ENCODE measurements at regions not wholly inside any gene's neighbourhood (a gene's known extent, or its start where the extent isn't known, plus 50 kb on each side); places are given as distances from the start of the nearest gene placed in this dataset.
"Not testable (repeated sequence)": the region's sequence is repeated elsewhere in the genome, so short reads cannot be mapped to it uniquely, and the experiment has no call there.

DNA sequence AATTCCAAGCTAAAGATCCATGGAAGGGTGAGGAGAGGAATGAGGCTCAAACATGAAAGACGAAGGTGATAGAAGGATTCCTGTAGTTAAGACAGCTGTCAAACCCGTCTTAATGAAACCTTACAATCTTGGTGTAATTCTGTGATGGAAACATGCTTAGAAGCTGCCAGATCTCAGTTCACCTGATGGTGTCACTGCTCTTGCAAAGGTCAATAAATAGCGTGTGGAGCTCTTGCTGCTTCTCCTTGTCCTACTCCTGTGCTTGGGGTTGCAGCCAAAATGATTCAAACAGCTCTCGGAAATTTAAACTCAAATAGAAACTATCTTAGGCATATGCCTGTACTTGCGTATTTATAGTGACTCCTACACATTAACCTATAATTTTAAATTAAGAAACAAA lies 1705.0 kb downstream of the OLFM4 start:
- Histone ChIP-seq H3K9me3 (ENCODE audit: control insufficient read depth, low read depth, low read length) (no peaks in the 10 kb centered on the region), H3K4me3 (ENCODE audit: low read length) (no peak overlapping the region), H3K27ac (ENCODE audit: low read length) (no peak overlapping the region), H3K4me1 (ENCODE audit: control insufficient read depth, low read depth, low read length) (peaks cover 5% of the 10 kb centered on the region), H3K36me3 (ENCODE audit: control insufficient read depth, low read depth, low read length) (no peaks in the 10 kb centered on the region), H3K9ac (ENCODE audit: low read length) (no peak overlapping the region), H3K27me3 (ENCODE audit: control insufficient read depth, insufficient read depth, low read length) (no peaks in the 10 kb centered on the region)

DNA sequence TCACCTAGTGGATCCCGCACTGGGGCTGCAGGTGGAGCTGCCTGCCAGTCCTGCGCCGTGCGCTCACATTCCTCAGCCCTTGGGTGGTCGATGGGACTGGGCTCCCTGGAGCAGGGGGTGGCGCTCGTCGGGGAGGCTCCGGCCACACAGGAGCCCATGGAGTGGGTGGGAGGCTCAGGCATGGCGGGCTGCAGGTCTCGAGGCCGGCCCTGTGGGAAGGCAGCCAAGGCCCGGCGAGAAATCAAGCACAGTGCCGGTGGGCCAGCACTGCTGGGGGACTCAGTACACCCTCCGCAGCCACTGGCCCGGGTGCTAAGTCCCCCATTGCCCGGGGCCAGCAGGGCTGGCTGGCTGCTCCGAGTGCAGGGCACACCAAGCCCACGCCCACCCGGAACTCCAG lies 1708.6 kb downstream of the OLFM4 start:
- H3K9ac ChIP-seq (ENCODE audit: low read length); H3K9me3 ChIP-seq (ENCODE audit: control insufficient read depth, low read depth, low read length); H3K27me3 ChIP-seq (ENCODE audit: control insufficient read depth, insufficient read depth, low read length); H3K36me3 ChIP-seq (ENCODE audit: control insufficient read depth, low read depth, low read length); H3K4me1 ChIP-seq (ENCODE audit: control insufficient read depth, low read depth, low read length); H3K4me3 ChIP-seq (ENCODE audit: low read length); H3K27ac ChIP-seq (ENCODE audit: low read length): not testable (repeated sequence)

DNA sequence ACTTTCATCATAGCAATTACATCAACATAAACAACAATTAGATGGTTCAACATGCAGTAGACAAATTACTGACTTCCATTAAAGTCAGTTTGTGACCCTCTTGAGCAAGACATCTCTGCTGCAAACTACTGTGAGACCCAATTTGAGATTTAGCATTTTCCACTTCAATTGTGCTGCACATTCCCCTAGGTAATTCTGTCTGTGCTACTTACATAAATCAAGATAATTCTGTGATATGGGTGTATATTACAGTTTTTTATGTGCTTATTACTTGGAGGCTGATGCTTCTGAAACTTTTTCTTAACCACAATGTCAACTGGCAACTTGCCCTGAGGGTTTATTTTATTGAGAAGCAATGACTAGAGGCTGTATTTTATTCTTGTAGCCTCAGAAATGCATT lies 1714.4 kb downstream of the OLFM4 start:
- Histone ChIP-seq H3K4me1 (ENCODE audit: control insufficient read depth, low read depth, low read length) (no peaks in the 10 kb centered on the region), H3K27me3 (ENCODE audit: control insufficient read depth, insufficient read depth, low read length) (no peaks in the 10 kb centered on the region), H3K9me3 (ENCODE audit: control insufficient read depth, low read depth, low read length) (no peaks in the 10 kb centered on the region), H3K9ac (ENCODE audit: low read length) (no peak overlapping the region), H3K36me3 (ENCODE audit: control insufficient read depth, low read depth, low read length) (no peaks in the 10 kb centered on the region), H3K4me3 (ENCODE audit: low read length) (no peak overlapping the region), H3K27ac (ENCODE audit: low read length) (no peak overlapping the region)

DNA sequence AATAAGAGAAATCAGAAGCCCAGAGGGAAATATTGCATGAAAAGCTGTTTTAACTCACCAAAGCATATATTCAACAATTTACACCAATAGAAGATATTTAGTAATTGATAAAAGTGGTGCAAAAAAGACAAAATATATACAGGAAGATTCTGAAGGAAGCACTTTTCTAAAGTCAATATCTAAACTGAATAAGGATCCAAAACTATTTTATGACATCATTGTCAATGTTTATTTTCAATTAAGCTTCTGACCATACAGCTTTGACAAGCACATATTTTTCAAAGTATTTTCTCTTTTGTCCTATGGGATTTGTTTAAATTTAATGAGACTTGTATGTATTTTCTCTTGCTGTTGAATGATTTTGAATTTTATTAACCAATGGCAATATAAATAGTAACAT lies 1716.1 kb downstream of the OLFM4 start:
- H3K27me3 ChIP-seq (ENCODE audit: control insufficient read depth, insufficient read depth, low read length): no peaks in the 10 kb centered on the region
- no peak overlapping the region for H3K4me3 ChIP-seq (ENCODE audit: low read length)
- no peak overlapping the region for H3K9ac ChIP-seq (ENCODE audit: low read length)
- H3K4me1 ChIP-seq (ENCODE audit: control insufficient read depth, low read depth, low read length): no peaks in the 10 kb centered on the region
- H3K9me3 ChIP-seq (ENCODE audit: control insufficient read depth, low read depth, low read length): no peaks in the 10 kb centered on the region
- H3K27ac ChIP-seq (ENCODE audit: low read length): no peak overlapping the region
- H3K36me3 ChIP-seq (ENCODE audit: control insufficient read depth, low read depth, low read length): no peaks in the 10 kb centered on the region

DNA sequence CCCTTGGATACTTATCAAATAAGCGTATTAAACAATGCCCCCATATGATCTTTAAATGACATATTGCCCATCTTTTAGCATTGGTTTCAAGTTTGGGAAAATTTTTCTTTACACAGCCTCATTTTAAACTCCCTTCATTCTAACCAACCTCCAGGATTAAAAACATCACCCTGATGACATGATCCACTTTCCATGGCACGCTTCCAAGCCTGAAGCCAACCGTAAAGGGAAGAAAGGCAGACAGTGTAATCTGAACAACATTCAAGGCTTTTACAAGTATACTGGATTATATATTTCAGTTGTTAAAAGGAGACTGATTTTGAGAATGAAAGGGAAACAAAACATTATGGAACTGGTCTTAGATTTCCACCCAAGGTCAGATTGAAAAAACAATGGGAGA lies 1721.9 kb downstream of the OLFM4 start:
- no peak overlapping the region for H3K4me3 ChIP-seq (ENCODE audit: low read length)
- H3K4me1 ChIP-seq (ENCODE audit: control insufficient read depth, low read depth, low read length): no peaks in the 10 kb centered on the region
- no peaks in the 10 kb centered on the region for H3K9me3 ChIP-seq (ENCODE audit: control insufficient read depth, low read depth, low read length)
- no peak overlapping the region for H3K27ac ChIP-seq (ENCODE audit: low read length)
- H3K27me3 ChIP-seq (ENCODE audit: control insufficient read depth, insufficient read depth, low read length): no peaks in the 10 kb centered on the region
- no peaks in the 10 kb centered on the region for H3K36me3 ChIP-seq (ENCODE audit: control insufficient read depth, low read depth, low read length)
- no peak overlapping the region for H3K9ac ChIP-seq (ENCODE audit: low read length)

DNA sequence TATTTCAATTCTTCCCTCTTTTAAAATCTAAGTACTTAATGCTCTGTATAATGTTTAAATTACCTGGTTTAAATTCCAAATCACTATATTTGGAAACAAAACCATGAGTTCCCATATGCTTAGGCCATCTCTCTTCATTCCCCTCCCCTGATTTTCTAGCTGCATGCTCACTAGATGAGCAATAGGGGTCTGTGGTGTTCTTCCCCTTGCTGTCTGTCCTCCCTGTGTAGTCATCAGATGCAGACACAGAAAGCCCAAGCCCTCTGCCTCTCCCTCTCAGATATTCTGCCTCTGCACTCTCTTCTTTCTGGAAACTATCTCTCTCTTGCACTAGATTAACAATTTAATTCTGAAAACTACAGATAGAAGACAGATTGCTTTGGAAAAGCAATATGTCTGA lies 1730.2 kb downstream of the OLFM4 start:
- Histone ChIP-seq H3K4me3 (ENCODE audit: low read length) (no peak overlapping the region), H3K4me1 (ENCODE audit: control insufficient read depth, low read depth, low read length) (no peaks in the 10 kb centered on the region), H3K9me3 (ENCODE audit: control insufficient read depth, low read depth, low read length) (no peaks in the 10 kb centered on the region), H3K36me3 (ENCODE audit: control insufficient read depth, low read depth, low read length) (no peaks in the 10 kb centered on the region), H3K9ac (ENCODE audit: low read length) (no peak overlapping the region), H3K27ac (ENCODE audit: low read length) (no peak overlapping the region), H3K27me3 (ENCODE audit: control insufficient read depth, insufficient read depth, low read length) (no peaks in the 10 kb centered on the region)

DNA sequence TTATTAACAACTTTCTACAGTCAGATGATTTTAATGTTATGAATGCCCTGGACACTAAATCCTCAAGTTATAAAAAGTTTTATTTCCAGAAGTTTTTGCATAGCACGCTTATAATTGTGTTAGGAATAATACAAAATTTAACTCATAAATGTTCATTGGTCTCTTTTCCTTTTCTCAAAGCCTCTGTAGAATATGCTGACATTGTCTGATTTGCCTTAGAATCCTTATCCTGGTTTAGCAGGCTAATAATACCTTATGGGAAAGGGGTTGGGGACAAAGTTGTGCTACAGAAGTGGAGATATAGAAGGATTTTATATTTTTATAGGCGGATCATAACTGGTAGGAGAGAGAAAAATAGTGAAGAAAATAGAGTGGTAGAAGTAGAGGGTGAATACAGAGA lies 1739.6 kb downstream of the OLFM4 start:
- no peaks in the 10 kb centered on the region for H3K9me3 ChIP-seq (ENCODE audit: control insufficient read depth, low read depth, low read length)
- H3K36me3 ChIP-seq (ENCODE audit: control insufficient read depth, low read depth, low read length): no peaks in the 10 kb centered on the region
- no peaks in the 10 kb centered on the region for H3K27me3 ChIP-seq (ENCODE audit: control insufficient read depth, insufficient read depth, low read length)
- H3K27ac ChIP-seq (ENCODE audit: low read length): no peak overlapping the region
- H3K9ac ChIP-seq (ENCODE audit: low read length): no peak overlapping the region
- H3K4me3 ChIP-seq (ENCODE audit: low read length): no peak overlapping the region
- no peaks in the 10 kb centered on the region for H3K4me1 ChIP-seq (ENCODE audit: control insufficient read depth, low read depth, low read length)

DNA sequence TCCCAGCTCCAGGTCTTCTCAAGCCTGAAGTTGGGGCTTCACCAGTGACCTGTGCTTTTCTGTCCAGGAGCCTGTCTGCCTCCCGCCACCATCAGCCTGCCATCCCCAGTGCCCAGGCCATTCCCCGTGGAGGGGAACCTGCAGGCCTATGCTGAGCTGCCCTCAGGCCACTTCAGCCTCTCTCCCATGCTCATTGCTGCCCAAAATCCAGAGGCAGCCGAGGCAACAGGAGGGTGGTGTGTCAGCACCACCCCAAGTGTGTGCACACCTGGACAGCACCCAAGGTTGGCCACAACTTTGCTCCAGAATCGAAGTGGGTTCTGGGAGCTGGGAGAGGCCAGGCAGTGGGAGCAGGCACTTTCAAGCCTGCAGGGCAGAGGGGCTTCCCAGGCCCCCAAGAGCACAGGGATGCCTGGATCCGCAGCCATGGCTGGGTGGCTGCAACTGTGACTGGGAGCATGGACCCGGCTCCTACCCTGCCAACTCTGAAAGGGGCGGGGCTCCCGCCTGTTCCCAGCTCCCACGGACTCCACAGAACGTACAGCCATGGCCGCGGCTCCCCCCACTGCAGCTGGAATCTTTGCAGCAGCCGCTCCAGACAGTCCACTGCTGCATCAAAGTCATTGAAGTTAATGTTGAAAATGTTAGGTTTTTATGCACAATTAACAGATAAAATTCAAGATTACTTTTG lies 1747.0 kb downstream of the OLFM4 start:
- no peaks in the 10 kb centered on the region for H3K4me1 ChIP-seq (ENCODE audit: control insufficient read depth, low read depth, low read length)
- no peak overlapping the region for H3K4me3 ChIP-seq (ENCODE audit: low read length)
- H3K9ac ChIP-seq (ENCODE audit: low read length): no peak overlapping the region
- no peaks in the 10 kb centered on the region for H3K36me3 ChIP-seq (ENCODE audit: control insufficient read depth, low read depth, low read length)
- H3K9me3 ChIP-seq (ENCODE audit: control insufficient read depth, low read depth, low read length): no peaks in the 10 kb centered on the region
- H3K27me3 ChIP-seq (ENCODE audit: control insufficient read depth, insufficient read depth, low read length): no peaks in the 10 kb centered on the region
- no peak overlapping the region for H3K27ac ChIP-seq (ENCODE audit: low read length)

DNA sequence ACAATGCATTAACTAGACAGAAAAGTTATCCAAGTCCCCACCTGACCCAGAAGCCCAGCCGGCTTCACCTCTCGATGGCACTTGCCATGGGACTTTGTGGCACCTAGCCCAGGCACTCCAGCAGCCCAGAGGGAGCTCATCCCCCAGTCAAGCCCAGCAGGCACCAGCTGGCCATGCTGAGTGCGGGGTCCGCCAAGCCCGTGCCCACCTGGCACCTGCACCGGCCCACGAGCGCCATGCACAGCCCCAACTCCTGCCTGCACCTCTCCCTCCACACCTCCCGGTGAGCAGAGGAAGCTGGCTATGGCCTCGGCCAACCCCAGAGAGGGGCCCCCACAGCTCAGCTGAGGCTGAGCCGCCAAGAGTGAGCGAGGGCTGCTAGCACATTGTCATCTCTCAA lies 1759.1 kb downstream of the OLFM4 start:
- Histone ChIP-seq H3K9me3 (ENCODE audit: control insufficient read depth, low read depth, low read length) (no peaks in the 10 kb centered on the region), H3K36me3 (ENCODE audit: control insufficient read depth, low read depth, low read length) (no peaks in the 10 kb centered on the region), H3K4me1 (ENCODE audit: control insufficient read depth, low read depth, low read length) (no peaks in the 10 kb centered on the region), H3K27me3 (ENCODE audit: control insufficient read depth, insufficient read depth, low read length) (no peaks in the 10 kb centered on the region), H3K27ac (ENCODE audit: low read length) (no peak overlapping the region), H3K9ac (ENCODE audit: low read length) (no peak overlapping the region), H3K4me3 (ENCODE audit: low read length) (no peak overlapping the region)

DNA sequence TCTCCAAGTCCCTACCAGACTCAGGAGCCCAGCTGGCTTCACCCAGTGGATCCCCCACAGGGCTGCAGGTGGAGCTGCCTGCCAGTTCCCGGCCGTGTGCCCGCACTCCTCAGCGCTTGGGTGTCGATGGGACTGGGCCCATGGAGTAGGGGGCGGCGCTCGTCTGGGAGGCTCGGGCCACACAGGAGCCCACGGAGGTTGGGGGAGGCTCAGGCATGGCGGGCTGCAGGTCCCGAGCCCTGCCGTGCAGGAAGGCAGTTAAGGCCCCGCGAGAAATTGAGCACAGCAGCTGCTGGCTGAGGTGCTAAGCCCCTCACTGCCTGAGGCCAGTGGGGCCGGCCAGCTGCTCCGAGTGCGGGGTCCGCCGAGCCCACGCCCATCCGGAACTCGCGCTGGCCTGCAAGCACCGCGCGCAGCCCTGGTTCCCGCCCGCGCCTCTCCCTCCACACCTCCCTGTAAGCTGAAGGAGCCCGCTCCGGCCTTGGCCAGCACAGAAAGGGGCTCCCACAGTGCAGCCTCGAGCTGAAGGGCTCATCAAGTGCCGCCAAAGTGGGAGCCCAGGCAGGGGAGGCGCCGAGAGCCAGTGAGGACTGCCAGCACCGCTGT lies 1771.1 kb downstream of the OLFM4 start:
- H3K27me3 ChIP-seq (ENCODE audit: control insufficient read depth, insufficient read depth, low read length): no peaks in the 10 kb centered on the region
- H3K9me3 ChIP-seq (ENCODE audit: control insufficient read depth, low read depth, low read length): no peaks in the 10 kb centered on the region
- H3K36me3 ChIP-seq (ENCODE audit: control insufficient read depth, low read depth, low read length): no peaks in the 10 kb centered on the region
- H3K27ac ChIP-seq (ENCODE audit: low read length): no peak overlapping the region
- H3K4me3 ChIP-seq (ENCODE audit: low read length): no peak overlapping the region
- no peaks in the 10 kb centered on the region for H3K4me1 ChIP-seq (ENCODE audit: control insufficient read depth, low read depth, low read length)
- no peak overlapping the region for H3K9ac ChIP-seq (ENCODE audit: low read length)

DNA sequence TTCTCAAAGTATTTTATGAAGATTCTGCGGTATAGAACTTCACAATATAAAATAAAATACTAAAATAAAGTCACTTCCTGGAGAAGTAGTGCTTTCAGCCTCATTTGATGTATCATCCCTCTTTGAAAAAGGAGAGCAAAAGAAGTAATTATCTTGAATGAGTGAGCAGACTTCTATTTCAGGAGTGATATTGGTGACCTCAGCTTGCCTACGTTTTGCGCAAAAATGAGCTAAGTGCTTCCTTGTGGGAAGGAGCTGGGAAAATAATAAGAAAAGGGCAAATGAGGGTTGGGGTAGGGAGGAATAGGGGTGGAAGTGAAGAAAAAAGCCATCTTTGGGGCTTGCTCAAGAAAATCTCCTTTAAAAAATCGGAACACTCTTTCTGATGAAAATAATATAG lies 1773.6 kb downstream of the OLFM4 start:
- Histone ChIP-seq H3K27me3 (ENCODE audit: control insufficient read depth, insufficient read depth, low read length) (no peaks in the 10 kb centered on the region), H3K4me3 (ENCODE audit: low read length) (no peak overlapping the region), H3K9me3 (ENCODE audit: control insufficient read depth, low read depth, low read length) (no peaks in the 10 kb centered on the region), H3K27ac (ENCODE audit: low read length) (no peak overlapping the region), H3K4me1 (ENCODE audit: control insufficient read depth, low read depth, low read length) (no peaks in the 10 kb centered on the region), H3K36me3 (ENCODE audit: control insufficient read depth, low read depth, low read length) (no peaks in the 10 kb centered on the region), H3K9ac (ENCODE audit: low read length) (no peak overlapping the region)

DNA sequence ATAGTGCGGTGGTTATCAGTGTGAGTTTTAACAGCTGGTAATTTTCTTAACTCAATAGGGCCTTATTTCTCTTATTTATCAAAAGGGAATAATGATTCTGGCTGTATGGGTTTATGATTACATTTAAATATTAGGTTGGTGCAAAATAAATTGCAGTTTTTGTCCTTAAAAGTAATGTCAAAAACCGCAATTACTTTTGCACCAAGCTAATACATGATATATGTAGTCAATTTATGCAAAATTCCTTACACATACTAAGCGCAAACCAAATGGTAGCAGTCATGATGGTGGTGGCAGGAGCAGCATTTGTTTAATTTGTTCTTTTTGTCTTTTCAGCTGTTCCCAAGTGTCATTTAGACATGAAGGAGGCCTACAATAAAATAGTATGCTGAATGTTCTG lies 1777.1 kb downstream of the OLFM4 start:
- no peaks in the 10 kb centered on the region for H3K36me3 ChIP-seq (ENCODE audit: control insufficient read depth, low read depth, low read length)
- no peak overlapping the region for H3K9ac ChIP-seq (ENCODE audit: low read length)
- H3K27me3 ChIP-seq (ENCODE audit: control insufficient read depth, insufficient read depth, low read length): no peaks in the 10 kb centered on the region
- no peaks in the 10 kb centered on the region for H3K9me3 ChIP-seq (ENCODE audit: control insufficient read depth, low read depth, low read length)
- H3K4me3 ChIP-seq (ENCODE audit: low read length): no peak overlapping the region
- no peaks in the 10 kb centered on the region for H3K4me1 ChIP-seq (ENCODE audit: control insufficient read depth, low read depth, low read length)
- no peak overlapping the region for H3K27ac ChIP-seq (ENCODE audit: low read length)
